Stromal cell of bone marrow (primary cell): ENCODE measurements at regions not wholly inside any gene's neighbourhood (a gene's known extent, or its start where the extent isn't known, plus 50 kb on each side); places are given as distances from the start of the nearest gene placed in this dataset.

ENCODE experiments used
- DNase-seq: peaks from one replicate; pipeline ENCODE4 v3.0.0-alpha.2; 2012; ENCODE audit warnings: low read depth

- no peak for DNase-seq
Measured at GRCh38 chr5:168056499-168057182, 234.8 kb upstream of the WWC1 start.

- no peak for DNase-seq
Measured at GRCh38 chr5:168057905-168058304, 233.5 kb upstream of the WWC1 start.

GRCh38 chr5:168059131-168059530, 232.3 kb upstream of the WWC1 start:
- DNase-seq, result no peak

DNA sequence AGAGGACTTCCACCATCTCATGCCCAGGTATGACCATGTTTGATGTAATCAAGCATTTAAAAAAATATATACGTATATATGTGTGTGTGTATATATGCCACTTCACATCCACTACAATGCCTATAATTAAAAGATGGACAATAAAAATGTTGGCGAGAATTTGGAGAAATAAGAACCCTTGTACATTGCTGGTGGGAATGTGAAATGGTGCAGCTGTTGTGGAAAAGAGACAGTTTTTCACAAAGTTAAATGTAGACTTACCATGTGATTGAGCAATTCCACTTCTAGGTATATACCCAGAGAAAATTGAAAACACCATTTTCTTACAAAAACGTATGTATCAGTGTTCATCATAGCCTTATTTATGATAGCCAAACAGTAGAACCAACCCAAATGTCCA, 229.2 kb upstream of the WWC1 start:
- DNase-seq, result no peak

GRCh38 chr5:168064457-168064856, 227.0 kb upstream of the WWC1 start:
- no peak for DNase-seq

DNA sequence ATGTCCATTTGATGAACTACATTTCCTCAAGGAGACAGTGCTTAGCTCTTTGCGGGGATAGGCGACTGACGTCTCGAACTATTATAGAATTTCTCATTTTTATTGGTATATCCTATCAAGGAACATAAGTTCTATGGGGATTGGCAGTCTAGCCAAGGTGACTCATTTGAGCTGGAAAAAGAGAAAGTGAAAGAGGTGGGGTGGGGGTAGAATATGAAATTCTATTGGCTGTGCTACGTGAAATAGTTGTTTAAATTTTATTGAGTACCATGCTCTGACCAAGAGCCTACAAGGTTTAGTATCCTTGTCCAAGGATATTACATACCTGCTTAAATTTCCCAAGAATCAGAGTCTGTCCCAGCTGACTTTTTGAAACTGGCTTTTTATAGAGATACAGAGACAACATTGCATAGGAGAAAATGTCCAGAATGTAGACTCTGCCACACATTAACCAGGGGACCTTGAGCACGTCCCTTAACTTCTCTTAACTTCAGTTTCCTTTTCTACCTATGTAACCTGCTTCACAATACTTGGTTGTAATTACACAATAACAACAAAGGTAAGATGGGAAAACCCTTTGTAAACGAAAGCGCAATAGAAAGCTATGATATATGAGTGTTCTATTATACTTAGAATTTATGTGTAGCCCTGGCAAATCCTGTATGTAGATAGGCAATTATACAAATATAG, 226.4 kb upstream of the WWC1 start:
- DNase-seq, result no peak

DNA sequence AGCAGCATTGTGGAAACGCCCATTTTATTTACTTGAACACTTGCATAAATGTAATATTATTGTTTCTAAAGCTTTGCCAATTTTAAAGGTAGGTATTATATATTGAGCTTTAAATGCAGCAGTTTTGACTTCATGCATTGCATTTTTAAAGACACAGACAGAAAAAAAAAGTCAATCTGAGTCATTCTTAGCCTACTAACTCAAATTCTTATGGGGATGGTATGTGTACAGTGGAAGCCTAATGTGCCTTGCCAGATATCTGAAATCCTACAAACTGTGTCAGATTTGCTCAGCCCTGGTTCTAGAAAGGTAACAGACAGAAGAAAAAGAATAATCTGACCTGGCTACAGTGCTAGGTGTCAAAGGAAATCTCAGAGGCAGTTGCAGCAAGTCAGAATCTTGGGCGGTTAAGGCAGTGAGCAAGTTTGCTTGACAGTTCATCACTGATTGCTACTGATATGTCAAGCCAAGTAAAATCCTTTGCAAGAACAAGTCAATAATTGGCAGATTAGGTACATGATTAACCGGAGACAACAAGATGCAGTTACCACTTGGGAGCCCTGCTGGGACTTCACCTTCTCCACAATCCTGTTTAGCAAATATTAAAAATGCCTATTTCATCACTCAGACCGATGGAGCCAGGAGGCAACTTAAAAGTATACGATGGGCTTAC, 224.8 kb upstream of the WWC1 start:
- no peak for DNase-seq

- no peak for DNase-seq
Measured at GRCh38 chr5:168070761-168071160, 220.7 kb upstream of the WWC1 start.

GRCh38 chr5:168072665-168073064, 218.8 kb upstream of the WWC1 start:
- DNase-seq, result no peak

- DNase-seq, result no peak
Measured at GRCh38 chr5:168073311-168073710, 218.1 kb upstream of the WWC1 start.

GRCh38 chr5:168073991-168074800, 217.2 kb upstream of the WWC1 start:
- no peak for DNase-seq

DNA sequence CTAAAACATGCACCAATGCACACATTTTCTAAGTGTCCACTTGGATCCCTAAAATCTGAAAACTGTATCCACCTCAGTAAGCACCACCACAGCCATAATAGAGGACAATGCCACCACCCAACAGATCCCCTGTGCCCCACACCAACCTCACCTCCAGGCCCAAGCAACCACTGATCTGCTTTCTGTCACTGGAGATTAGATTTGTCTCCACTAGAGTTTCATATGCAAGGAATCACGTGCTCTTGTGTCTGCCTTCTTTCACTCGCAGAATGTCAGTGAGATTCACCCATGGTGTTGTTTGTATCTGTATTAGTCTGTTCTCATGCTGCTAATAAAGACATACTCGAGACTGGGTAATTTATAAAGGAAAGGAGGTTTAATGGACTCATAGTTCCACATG, 216.1 kb upstream of the WWC1 start:
- DNase-seq, result no peak

GRCh38 chr5:168076561-168076991, 214.9 kb upstream of the WWC1 start:
- DNase-seq, result no peak

DNA sequence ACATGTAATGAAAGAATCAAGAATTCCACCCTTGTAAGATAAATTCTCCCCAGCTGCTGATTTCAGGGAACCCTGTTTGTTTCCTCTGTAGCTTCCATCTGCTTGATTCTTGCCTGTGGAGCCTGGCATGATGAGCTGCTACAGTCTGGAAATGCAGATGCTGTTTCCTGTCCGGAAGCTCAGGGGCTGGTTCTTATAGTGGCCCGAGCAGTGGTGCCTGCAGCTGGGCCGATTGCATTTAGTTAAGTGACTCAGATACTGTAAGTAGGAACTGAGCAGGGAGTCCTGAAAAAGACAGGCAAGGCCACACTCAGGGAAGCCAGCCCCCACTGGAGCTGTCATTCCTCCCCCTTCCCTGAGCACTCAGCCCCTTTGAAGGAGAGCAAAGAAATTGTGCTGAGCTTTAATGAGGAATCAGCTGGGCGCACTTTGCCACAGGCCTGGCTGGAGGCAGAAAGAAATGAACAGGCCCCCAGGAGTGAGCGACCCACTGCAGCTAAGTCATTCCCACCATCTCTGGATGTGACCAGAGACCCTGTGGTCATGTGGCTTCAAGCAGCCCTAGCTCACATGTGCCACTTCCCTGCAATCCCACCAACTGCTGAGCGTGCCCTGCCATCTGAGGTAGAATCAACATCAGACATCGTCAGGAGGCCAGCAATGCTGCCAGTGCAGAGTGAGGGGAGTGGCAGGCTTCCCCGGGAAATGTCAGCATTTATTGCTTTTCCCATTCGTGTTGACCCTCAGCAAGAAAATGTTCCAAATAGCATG, 206.0 kb upstream of the WWC1 start:
- no peak for DNase-seq

- DNase-seq, result no peak
Measured at GRCh38 chr5:168086104-168086610, 205.3 kb upstream of the WWC1 start.

GRCh38 chr5:168086746-168087145, 204.7 kb upstream of the WWC1 start:
- DNase-seq, result no peak

DNA sequence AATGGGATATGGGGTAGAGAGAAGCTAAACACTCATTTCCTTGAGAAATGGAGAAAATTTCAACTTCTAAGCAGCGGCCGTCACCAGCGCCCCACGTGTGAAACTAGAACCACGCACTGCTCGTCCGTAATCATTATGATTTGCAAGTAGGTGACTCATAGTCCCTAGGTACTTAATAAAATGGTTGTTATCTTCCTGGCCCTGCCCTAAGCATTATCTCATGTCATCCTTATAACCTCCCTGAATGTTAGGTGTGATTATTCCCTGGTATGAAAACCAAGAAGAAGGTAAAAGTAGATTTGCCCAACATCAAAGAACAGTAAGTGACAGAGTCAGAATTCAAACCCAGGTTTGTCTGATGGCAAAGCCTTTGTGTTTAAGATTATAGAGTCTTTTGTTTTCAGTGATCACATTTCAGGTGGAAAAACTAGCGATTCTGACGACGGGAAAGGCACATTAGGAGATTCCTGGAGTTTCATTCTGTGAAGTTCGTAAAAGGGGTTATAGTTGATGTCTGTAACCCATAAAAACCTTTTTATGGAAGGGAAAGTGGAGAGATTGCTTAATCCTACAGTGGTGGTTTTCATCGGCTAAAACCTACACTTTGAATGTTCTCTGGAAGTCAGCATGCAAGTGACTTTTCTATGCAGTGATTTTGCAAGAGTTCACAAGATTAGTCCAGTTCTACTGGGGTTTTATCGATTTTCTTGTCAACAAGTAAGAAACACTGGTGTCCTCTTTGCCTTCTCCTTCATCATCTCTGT, 202.9 kb upstream of the WWC1 start:
- DNase-seq, result no peak

GRCh38 chr5:168089201-168089887, 202.1 kb upstream of the WWC1 start:
- DNase-seq, result no peak

GRCh38 chr5:168092209-168093185, 198.9 kb upstream of the WWC1 start:
- no peak for DNase-seq
